Neuronal stem cell (in vitro differentiated cells): ENCODE measurements at regions not wholly inside any gene's neighbourhood (a gene's known extent, or its start where the extent isn't known, plus 50 kb on each side); places are given as distances from the start of the nearest gene placed in this dataset.

ENCODE experiments used
- DNase-seq: peaks from one replicate; pipeline ENCODE4 v3.0.0-alpha.2; 2013; ENCODE audit warnings: low spot score
- H2AFZ ChIP-seq: one replicate; pipeline ENCODE4 v1.6.1; 2013; ENCODE audit warnings: mild to moderate bottlenecking, low read length, inconsistent platforms
- H2AK5ac ChIP-seq: 2 replicates; pipeline ENCODE4 v1.6.1; 2013; ENCODE audit warnings: low read depth, mild to moderate bottlenecking, inconsistent platforms, low read length, moderate library complexity, mixed read lengths
- H2BK120ac ChIP-seq: 2 replicates; pipeline ENCODE4 v1.6.1; 2013; ENCODE audit warnings: low read depth, mild to moderate bottlenecking, inconsistent platforms, low read length, moderate library complexity, mixed read lengths
- H2BK12ac ChIP-seq: one replicate; pipeline ENCODE4 v1.6.1; 2013; ENCODE audit warnings: low read length, inconsistent platforms
- H2BK15ac ChIP-seq: 2 replicates; pipeline ENCODE4 v1.6.1; 2013; ENCODE audit warnings: mild to moderate bottlenecking, low read length, inconsistent platforms, mixed read lengths
- H2BK5ac ChIP-seq: one replicate; pipeline ENCODE4 v1.6.1; 2013; ENCODE audit warnings: inconsistent platforms, mild to moderate bottlenecking, low read length, moderate library complexity
- H3K14ac ChIP-seq: one replicate; pipeline ENCODE4 v1.6.1; 2013; ENCODE audit warnings: low read length, inconsistent platforms
- H3K18ac ChIP-seq: 2 replicates; pipeline ENCODE4 v1.6.1; 2013; ENCODE audit warnings: low read length, inconsistent platforms
- H3K23ac ChIP-seq: 2 replicates; pipeline ENCODE4 v1.6.1; 2013; ENCODE audit warnings: low read depth, mild to moderate bottlenecking, mixed read lengths, low read length, inconsistent platforms; ENCODE audit not compliant: poor library complexity
- H3K27ac ChIP-seq: replicated peaks from 3 replicates; pipeline ENCODE4 v1.5.1; 2013; ENCODE audit warnings: low read length, inconsistent platforms
- H3K27me3 ChIP-seq, 3 experiments: 2 replicates each; pipeline ENCODE4 v1.6.1; 2013; ENCODE audit warnings: low read length in 3 of 3, mild to moderate bottlenecking in 2 of 3, inconsistent platforms in 1 of 3, low read depth in 1 of 3, mixed read lengths in 1 of 3, moderate library complexity in 1 of 3; ENCODE audit not compliant: control insufficient read depth in 3 of 3, insufficient read depth in 3 of 3
- H3K36me3 ChIP-seq, 2 donors: replicated peaks in 1 of 2; 2 replicates each; pipeline ENCODE4 v1.6.1; 2013; ENCODE audit warnings: low read length in 2 of 2; ENCODE audit not compliant: control insufficient read depth in 2 of 2, insufficient read depth in 2 of 2
- H3K4ac ChIP-seq: 2 replicates; pipeline ENCODE4 v1.6.1; 2013; ENCODE audit warnings: inconsistent platforms, mild to moderate bottlenecking, low read length, moderate library complexity
- H3K4me1 ChIP-seq, 2 donors: 1 replicate in 1 of 2; 2 replicates in 1 of 2; pipeline ENCODE4 v1.6.1; 2013; ENCODE audit warnings: low read length in 2 of 2, low read depth in 1 of 2; ENCODE audit not compliant: control insufficient read depth in 2 of 2, insufficient read depth in 1 of 2
- H3K4me2 ChIP-seq: one replicate; pipeline ENCODE4 v1.6.1; 2013; ENCODE audit warnings: mild to moderate bottlenecking, low read length, inconsistent platforms; ENCODE audit not compliant: insufficient read depth, poor library complexity, severe bottlenecking
- H3K4me3 ChIP-seq, 2 donors: 2 replicates each; pipeline ENCODE4 v1.5.1; 2013; ENCODE audit warnings: low read length in 2 of 2, mild to moderate bottlenecking in 2 of 2, inconsistent platforms in 1 of 2, moderate library complexity in 1 of 2
- H3K79me1 ChIP-seq: one replicate; pipeline ENCODE4 v1.6.1; 2013; ENCODE audit warnings: low read depth, mild to moderate bottlenecking, inconsistent platforms, low read length, moderate library complexity
- H3K9ac ChIP-seq: one replicate; pipeline ENCODE4 v1.6.1; 2013; ENCODE audit warnings: mild to moderate bottlenecking, low read depth, low read length, inconsistent platforms; ENCODE audit not compliant: poor library complexity
- H3K9me3 ChIP-seq, 2 donors: replicated peaks in 1 of 2; 2 replicates each; pipeline versions ENCODE3 to v1.6.1; 2013; ENCODE audit warnings: low read length in 2 of 2, mild to moderate bottlenecking in 2 of 2, inconsistent platforms in 1 of 2, low read depth in 1 of 2, mixed read lengths in 1 of 2, moderate library complexity in 1 of 2; ENCODE audit not compliant: control insufficient read depth in 2 of 2, insufficient read depth in 1 of 2
- H4K8ac ChIP-seq: one replicate; pipeline ENCODE4 v1.6.1; 2013; ENCODE audit warnings: low read depth, mild to moderate bottlenecking, inconsistent platforms, low read length, moderate library complexity
- H4K91ac ChIP-seq: one replicate; pipeline ENCODE4 v1.6.1; 2013; ENCODE audit warnings: low read length, low read depth, mild to moderate bottlenecking, inconsistent platforms; ENCODE audit not compliant: poor library complexity
- WGBS, 2 donors: extraction: QIAGEN DNeasy Blood & Tissue Kit; methylation state at CpG; one replicate each; pipeline ENCODE4 v1.1.7; 2013; ENCODE audit warnings: missing lambda C conversion rate in 2 of 2, mixed read lengths in 1 of 2; ENCODE audit not compliant: insufficient read length in 2 of 2, insufficient replicate concordance in 1 of 2; ENCODE audit errors: extremely low coverage in 2 of 2; 5-methylcytosine and 5-hydroxymethylcytosine counted together

- H2BK120ac ChIP-seq: no peak overlapping the region
- H3K9ac ChIP-seq: no peak overlapping the region
- H3K4ac ChIP-seq: no peak overlapping the region
- no peak overlapping the region for H2AK5ac ChIP-seq
- no peak overlapping the region for H3K27ac ChIP-seq
- no peak overlapping the region for H4K91ac ChIP-seq
- H3K14ac ChIP-seq: no peak overlapping the region
- WGBS, 2 donors: no CpG with 5 or more reads among the region's 10 CpGs
- H3K4me2 ChIP-seq: no peak overlapping the region
- peaks cover 5 to 9% of the 10 kb centered on the region in 2 donors for H3K9me3 ChIP-seq
- H2BK15ac ChIP-seq: no peak overlapping the region
- no peak overlapping the region for H2BK12ac ChIP-seq
- H3K4me3 ChIP-seq: peak overlapping the region in 1 of 2 donors; percentile 61
- no peak overlapping the region for H3K18ac ChIP-seq
- no peak overlapping the region for H4K8ac ChIP-seq
- H3K23ac ChIP-seq: no peak overlapping the region
- H2AFZ ChIP-seq: no peak overlapping the region
- no peak overlapping the region for H2BK5ac ChIP-seq
- peaks cover 0 to 5% (median 0%) of the 10 kb centered on the region in 3 experiments for H3K27me3 ChIP-seq
- peaks cover 3 to 12% of the 10 kb centered on the region in 2 donors for H3K4me1 ChIP-seq
- no peak for DNase-seq
- no peaks in the 10 kb centered on the region for H3K36me3 ChIP-seq
- H3K79me1 ChIP-seq: no peaks in the 10 kb centered on the region
Measured at GRCh38 chr2:9707611-9708160, 76.9 kb upstream of the YWHAQ start.

DNA sequence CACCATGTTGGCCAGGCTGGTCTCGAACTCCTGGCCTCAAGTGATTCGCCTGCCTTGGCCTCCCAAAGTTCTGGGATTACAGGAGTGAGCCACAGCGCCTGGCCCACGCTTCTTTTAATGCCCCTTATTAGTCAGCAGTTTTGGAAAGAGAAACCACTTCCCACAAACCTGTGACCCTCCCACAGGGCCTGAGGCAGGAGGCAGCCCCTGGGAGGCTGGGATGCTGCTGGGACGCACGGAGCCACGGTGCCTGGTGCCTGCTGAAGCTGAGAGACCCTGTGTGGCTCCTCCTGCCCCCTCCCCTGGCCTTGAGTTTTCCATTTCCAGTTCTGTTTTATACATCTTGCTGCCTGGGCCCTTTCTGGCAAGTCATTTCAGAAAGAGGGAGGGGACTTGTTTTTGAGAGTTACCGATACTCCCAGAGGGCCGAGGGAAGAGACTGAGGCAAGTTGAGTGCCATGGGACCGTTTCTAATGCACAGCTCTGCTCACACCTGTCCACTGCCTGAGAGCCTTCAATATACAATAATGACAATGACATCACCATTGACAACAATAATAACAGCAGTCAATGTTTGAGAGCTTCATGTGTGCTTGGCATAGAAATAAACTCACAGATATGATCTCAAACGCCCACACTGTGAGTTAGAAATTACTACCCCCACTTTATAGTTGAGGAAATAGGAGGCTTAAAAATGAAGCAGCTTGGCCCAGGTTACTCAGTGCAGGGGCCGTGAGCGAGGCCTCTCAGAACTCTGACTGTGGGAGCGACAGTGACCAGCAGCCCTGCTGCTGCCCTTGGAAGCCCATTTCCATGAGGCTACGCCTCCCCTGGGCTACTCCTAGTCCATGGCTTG is 78.1 kb upstream of the YWHAQ start:
- H4K8ac ChIP-seq: no peak overlapping the region
- peaks cover 0 to 5% (median 0%) of the 10 kb centered on the region in 3 experiments for H3K27me3 ChIP-seq
- no peaks in the 10 kb centered on the region for H3K36me3 ChIP-seq
- no peak overlapping the region for H2AFZ ChIP-seq
- DNase-seq: no peak
- H2BK5ac ChIP-seq: no peak overlapping the region
- no peak overlapping the region for H2BK15ac ChIP-seq
- no peak overlapping the region for H3K18ac ChIP-seq
- no peak overlapping the region for H2AK5ac ChIP-seq
- H3K4me1 ChIP-seq: peaks cover 0 to 4% of the 10 kb centered on the region in 2 donors
- no peaks in the 10 kb centered on the region for H3K79me1 ChIP-seq
- no peak overlapping the region for H2BK120ac ChIP-seq
- H3K4me2 ChIP-seq: no peak overlapping the region
- WGBS, 2 donors: no CpG with 5 or more reads among the region's 15 CpGs
- no peak overlapping the region for H3K23ac ChIP-seq
- no peak overlapping the region for H3K27ac ChIP-seq
- no peak overlapping the region for H4K91ac ChIP-seq
- no peak overlapping the region for H3K9ac ChIP-seq
- H3K4me3 ChIP-seq: no peak overlapping the region
- no peak overlapping the region for H3K14ac ChIP-seq
- H3K4ac ChIP-seq: no peak overlapping the region
- H3K9me3 ChIP-seq: peaks cover 5 to 9% of the 10 kb centered on the region in 2 donors
- no peak overlapping the region for H2BK12ac ChIP-seq

DNA sequence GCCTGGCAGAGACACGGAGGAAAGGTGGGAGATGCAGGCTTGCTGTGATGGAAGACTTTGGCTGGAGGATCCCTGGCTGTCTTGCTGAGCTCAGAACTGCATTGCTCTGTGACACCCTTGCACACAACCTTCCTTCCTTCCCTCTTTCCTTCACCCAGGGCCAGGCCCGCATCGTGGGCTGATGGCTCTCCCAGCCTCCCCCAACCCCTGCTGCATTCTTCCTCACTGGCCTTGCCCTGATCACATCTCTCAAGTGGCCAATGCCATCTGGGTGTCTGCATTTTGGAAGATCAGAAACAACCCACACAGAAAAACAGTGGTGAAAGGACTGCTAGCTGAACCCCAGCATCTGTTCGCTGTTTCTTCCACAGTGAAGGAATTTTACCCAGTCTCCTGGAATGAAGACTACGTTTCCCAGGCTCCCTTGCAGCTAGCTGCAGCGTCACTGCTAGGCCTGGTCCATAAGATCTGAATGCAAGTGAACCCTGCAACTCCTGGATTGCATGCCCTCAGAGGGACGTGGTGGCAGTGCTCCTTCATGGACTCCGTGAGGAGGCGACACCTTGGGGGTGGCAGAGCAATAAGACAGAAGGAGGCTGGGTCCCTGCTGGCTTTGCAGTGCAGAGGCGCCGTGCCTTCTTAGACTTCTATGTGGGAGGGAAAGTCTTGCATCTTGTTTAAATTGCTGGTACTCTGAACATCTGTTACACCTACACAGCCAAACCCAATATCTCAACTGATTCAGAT is 78.9 kb upstream of the YWHAQ start:
- no peak overlapping the region for H3K23ac ChIP-seq
- no peak overlapping the region for H2BK12ac ChIP-seq
- no peak overlapping the region for H2BK5ac ChIP-seq
- H3K4me1 ChIP-seq: peaks cover 0 to 4% of the 10 kb centered on the region in 2 donors
- H3K36me3 ChIP-seq: no peaks in the 10 kb centered on the region
- no peak overlapping the region for H4K91ac ChIP-seq
- H3K18ac ChIP-seq: no peak overlapping the region
- WGBS, 2 donors: no CpG with 5 or more reads among the region's 11 CpGs
- no peaks in the 10 kb centered on the region for H3K79me1 ChIP-seq
- no peak overlapping the region for H2BK120ac ChIP-seq
- H3K4me2 ChIP-seq: no peak overlapping the region
- H3K14ac ChIP-seq: no peak overlapping the region
- H2AFZ ChIP-seq: no peak overlapping the region
- H3K27me3 ChIP-seq: peaks cover 0 to 5% (median 0%) of the 10 kb centered on the region in 3 experiments
- DNase-seq: no peak
- peaks cover 5 to 9% of the 10 kb centered on the region in 2 donors for H3K9me3 ChIP-seq
- no peak overlapping the region for H3K9ac ChIP-seq
- H3K4ac ChIP-seq: no peak overlapping the region
- no peak overlapping the region for H2AK5ac ChIP-seq
- H4K8ac ChIP-seq: no peak overlapping the region
- no peak overlapping the region for H3K4me3 ChIP-seq
- no peak overlapping the region for H2BK15ac ChIP-seq
- H3K27ac ChIP-seq: no peak overlapping the region

DNA sequence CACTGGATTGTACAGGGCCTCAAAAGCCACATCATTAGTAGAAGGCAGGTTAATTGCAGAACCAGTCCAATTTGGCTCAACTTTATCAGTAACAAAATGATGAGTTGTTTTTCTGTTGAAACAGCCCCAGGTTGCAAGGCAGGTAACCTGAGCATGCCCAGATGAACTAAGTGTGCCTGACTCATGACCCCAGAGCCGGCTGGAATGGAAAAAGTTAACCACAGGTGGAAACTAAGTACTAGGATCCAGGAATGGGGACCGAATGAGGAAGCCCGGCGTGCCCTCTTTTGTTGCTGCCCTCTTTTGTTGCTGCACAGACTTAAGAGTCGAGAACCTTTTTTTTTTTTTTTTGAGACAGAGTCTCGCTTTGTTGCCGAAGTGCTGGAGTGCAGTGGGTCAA is 79.5 kb upstream of the YWHAQ start:
- Histone ChIP-seq H4K91ac (no peak overlapping the region), H2BK15ac (no peak overlapping the region), H3K14ac (no peak overlapping the region), H2AFZ (no peak overlapping the region), H4K8ac (no peak overlapping the region), H3K4me3 (no peak overlapping the region), H3K9me3 (peaks cover 7 to 9% of the 10 kb centered on the region in 2 donors), H3K18ac (no peak overlapping the region), H3K79me1 (no peaks in the 10 kb centered on the region), H3K9ac (no peak overlapping the region), H2BK5ac (no peak overlapping the region), H2AK5ac (no peak overlapping the region), H3K36me3 (no peaks in the 10 kb centered on the region), H3K4ac (no peak overlapping the region), H3K27ac (no peak overlapping the region), H3K4me2 (no peak overlapping the region), H3K23ac (no peak overlapping the region), H3K4me1 (peaks cover 0 to 7% of the 10 kb centered on the region in 2 donors), H2BK120ac (no peak overlapping the region), H2BK12ac (no peak overlapping the region), H3K27me3 (peaks cover 0 to 5% (median 0%) of the 10 kb centered on the region in 3 experiments)
- DNase-seq: no peak
- no CpG with 5 or more reads among the region's 7 CpGs for WGBS, 2 donors
